GM12801 (cell line): ENCODE measurements at regions not wholly inside any gene's neighbourhood (a gene's known extent, or its start where the extent isn't known, plus 50 kb on each side); places are given as distances from the start of the nearest gene placed in this dataset.

ENCODE experiments used
- TF ChIP-seq, protein P1 (sequence below): IDR thresholded peaks from one replicate; pipeline ENCODE4 v1.5.1; 2011; ENCODE audit warnings: control low read depth; ENCODE audit not compliant: insufficient read length; ENCODE audit errors: extremely low read depth

GRCh38 chr17:73933871-73934270 is 269.6 kb upstream of the RPL38 start:
- TF ChIP-seq, protein P1, sequence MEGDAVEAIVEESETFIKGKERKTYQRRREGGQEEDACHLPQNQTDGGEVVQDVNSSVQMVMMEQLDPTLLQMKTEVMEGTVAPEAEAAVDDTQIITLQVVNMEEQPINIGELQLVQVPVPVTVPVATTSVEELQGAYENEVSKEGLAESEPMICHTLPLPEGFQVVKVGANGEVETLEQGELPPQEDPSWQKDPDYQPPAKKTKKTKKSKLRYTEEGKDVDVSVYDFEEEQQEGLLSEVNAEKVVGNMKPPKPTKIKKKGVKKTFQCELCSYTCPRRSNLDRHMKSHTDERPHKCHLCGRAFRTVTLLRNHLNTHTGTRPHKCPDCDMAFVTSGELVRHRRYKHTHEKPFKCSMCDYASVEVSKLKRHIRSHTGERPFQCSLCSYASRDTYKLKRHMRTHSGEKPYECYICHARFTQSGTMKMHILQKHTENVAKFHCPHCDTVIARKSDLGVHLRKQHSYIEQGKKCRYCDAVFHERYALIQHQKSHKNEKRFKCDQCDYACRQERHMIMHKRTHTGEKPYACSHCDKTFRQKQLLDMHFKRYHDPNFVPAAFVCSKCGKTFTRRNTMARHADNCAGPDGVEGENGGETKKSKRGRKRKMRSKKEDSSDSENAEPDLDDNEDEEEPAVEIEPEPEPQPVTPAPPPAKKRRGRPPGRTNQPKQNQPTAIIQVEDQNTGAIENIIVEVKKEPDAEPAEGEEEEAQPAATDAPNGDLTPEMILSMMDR, result no peak

DNA sequence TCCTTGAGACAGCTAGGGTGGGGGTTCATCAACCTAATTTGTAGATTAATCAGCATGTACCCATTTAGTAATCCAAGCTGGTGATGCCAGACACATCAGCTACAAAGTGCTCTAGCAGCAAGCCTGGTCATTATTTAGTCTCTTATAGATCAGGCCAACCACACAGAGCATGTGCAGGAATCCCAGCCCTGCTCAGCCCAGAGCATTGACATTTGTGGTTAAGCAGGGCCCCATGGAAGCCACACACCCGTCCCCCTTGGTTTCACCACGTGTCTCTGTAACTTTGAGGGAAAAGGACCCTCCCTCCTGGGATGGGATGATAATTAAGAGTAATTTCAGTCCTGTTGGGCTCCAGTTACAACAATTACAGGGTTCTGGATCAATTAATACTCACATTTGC is 268.8 kb upstream of the RPL38 start:
- TF ChIP-seq, protein P1, result no peak

DNA sequence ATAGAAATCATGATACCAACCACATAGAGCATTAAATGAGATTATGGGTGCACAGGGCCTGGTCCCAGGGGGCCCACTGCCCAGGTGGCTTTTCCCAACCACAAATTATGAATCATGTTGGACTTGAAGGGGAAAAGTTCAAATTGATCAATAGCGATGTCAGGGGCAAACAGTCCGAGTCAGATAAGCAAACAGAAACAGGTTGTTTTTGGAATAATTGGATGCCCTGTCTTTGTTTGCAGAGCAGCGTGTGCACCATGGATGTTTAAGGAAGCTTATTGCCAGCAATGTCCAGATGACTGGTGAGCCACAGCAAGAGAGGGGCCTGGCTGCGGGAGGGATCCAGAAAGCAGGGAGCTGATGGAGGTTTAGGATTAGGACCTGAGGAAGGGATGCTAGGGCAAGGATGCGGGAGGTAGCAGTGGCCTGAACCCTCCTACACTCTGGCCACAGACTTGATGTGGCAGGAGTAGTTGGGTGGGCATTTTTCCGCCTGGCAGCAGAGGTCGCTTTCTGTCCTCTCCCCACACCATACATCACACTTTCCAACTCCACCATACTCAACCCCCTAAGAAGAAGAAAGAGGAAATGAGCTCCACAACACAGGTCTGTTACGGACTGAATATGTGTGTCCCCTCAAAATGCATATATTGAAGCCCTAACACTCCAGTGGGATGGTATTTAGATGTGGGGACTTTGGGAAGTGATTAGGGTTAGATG is 266.4 kb upstream of the RPL38 start:
- TF ChIP-seq, protein P1, result no peak

DNA sequence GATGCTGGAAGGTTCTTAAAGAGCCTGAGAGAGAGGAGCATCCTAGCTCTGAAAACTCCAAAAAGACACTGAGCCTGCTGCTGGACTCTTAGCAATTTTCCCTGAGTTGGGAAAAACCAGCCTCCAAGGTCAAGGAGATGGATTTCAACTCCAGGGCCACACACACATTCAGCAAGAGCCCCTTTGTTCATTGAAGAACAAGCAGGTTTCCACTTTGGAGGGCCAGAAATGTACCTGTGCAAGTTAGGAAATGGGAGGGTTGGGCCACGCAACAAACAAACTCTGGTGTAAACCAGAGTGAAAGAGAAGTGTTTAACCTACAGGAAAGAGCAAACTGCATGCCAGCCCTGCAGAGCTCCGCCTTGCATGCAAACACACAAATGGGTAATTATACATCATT is 264.8 kb upstream of the RPL38 start:
- TF ChIP-seq, protein P1, result no peak

GRCh38 chr17:73939806-73940205 is 263.7 kb upstream of the RPL38 start:
- TF ChIP-seq, protein P1, result no peak

DNA sequence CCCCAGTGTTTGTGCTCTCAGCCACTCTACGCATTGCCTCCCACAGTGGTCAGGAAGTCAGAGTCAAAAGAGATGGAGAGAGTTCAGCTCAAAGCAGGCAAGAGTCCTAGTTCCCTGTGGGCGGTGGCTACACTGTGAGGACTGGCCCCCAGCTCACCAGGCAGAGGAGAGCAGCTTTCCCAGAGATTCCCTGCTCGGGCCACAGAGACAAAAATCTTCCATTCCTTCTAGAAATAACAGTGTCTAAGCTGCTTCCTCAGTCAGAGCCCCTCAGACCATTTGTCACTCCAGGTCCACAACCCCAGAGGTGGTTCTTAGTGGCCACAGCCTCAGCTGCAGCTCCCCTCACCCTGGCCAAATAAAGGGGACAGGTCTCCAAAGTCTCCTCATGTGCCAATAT is 263.0 kb upstream of the RPL38 start:
- TF ChIP-seq, protein P1, result no peak

DNA sequence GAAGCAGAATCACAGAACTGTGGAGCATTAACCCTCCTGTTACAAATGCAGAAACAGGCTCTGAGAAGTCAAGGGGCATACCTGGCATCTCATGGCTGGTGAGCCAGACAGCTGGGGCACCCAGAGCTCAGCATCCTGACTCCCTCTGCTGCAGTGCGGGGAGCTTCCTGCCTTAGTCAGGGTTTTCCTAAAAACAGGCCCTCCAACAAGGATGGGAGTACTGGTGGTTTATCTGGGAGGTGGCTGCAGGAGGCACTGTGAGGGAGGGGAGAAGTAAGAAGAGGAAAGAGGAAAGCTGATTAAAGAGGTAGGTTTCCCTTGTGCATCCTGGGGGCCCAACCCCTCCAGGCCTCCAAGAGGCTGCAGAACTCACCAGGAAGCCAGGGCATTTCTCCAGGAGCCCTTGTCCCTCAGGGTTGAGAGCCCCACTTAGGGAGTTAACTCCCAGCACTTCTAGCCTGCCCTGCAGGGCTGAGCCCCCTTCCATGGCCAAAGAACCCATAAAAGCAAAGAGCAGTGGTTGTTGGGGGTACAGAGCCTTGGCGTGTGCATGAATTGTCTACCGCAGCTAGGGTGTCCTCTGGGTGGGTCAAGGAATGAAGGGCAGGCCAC is 261.5 kb upstream of the RPL38 start:
- TF ChIP-seq, protein P1, result no peak
